Kidney (tissue), 13 donors: ENCODE measurements at regions not wholly inside any gene's neighbourhood (a gene's known extent, or its start where the extent isn't known, plus 50 kb on each side); places are given as distances from the start of the nearest gene placed in this dataset.
"Not testable (repeated sequence)": the region's sequence is repeated elsewhere in the genome, so short reads cannot be mapped to it uniquely, and the experiment has no call there.

Source experiments
- DNase-seq, 5 donors: peaks; one replicate each; pipeline ENCODE4 v3.0.0-alpha.2; 2013 to 2020
- FAIRE-seq: peaks from 2 replicates; lab custom pipeline; 2012; peaks lifted over from hg19 to GRCh38; lab: Jason Lieb, UNC
- H3K27ac ChIP-seq, 2 donors: one replicate each; pipeline ENCODE4 v1.7.0; 2013; ENCODE audit warnings: low read depth in 2 of 2, low read length in 2 of 2, inconsistent platforms in 1 of 2
- H3K27me3 ChIP-seq: one replicate; pipeline ENCODE4 v1.7.1; 2013; ENCODE audit warnings: low read length, inconsistent platforms; ENCODE audit not compliant: control insufficient read depth, insufficient read depth
- H3K36me3 ChIP-seq, 3 donors: one replicate each; pipeline versions ENCODE4 v1.7.0 to v1.7.1; 2013; ENCODE audit warnings: low read length in 3 of 3, control low read depth in 1 of 3, inconsistent platforms in 1 of 3; ENCODE audit not compliant: insufficient read depth in 3 of 3, control insufficient read depth in 2 of 3
- H3K4me1 ChIP-seq, 3 donors: one replicate each; pipeline versions ENCODE4 v1.7.0 to v1.7.1; 2013; ENCODE audit warnings: low read length in 3 of 3, inconsistent platforms in 1 of 3, low read depth in 1 of 3; ENCODE audit not compliant: control insufficient read depth in 2 of 3, insufficient read depth in 2 of 3
- H3K4me3 ChIP-seq, 3 donors: one replicate each; pipeline versions ENCODE4 v1.7.0 to v1.8.1; 2013; ENCODE audit warnings: low read length in 3 of 3, control low read depth in 1 of 3, inconsistent platforms in 1 of 3
- H3K9ac ChIP-seq, 3 donors: one replicate each; pipeline versions ENCODE4 v1.7.0 to v1.7.1; 2013; ENCODE audit warnings: low read length in 3 of 3, control low read depth in 1 of 3, inconsistent platforms in 1 of 3
- H3K9me3 ChIP-seq, 3 donors: one replicate each; pipeline versions ENCODE4 v1.7.0 to v1.7.1; 2013; ENCODE audit warnings: low read length in 3 of 3, control low read depth in 1 of 3, inconsistent platforms in 1 of 3; ENCODE audit not compliant: control insufficient read depth in 2 of 3, insufficient read depth in 1 of 3
- intact Hi-C: fragments of 100-400 bp; cut with DNase I; formaldehyde crosslinking; loops from one replicate; pipeline ENCODE4 v1.11.1; 2022
- TF ChIP-seq, protein P1 (sequence below): IDR thresholded peaks from 3 replicates; pipeline ENCODE4 v1.5.1; 2012; ENCODE audit warnings: mild to moderate bottlenecking, moderate library complexity, borderline replicate concordance; ENCODE audit not compliant: insufficient read depth; ENCODE audit errors: extremely low read depth
- donor health status: control.
- donor health status: control.
- donor health status: control.
- donor health status: control.
- donor health status: control.
- donor health status: DM: yes; HTN: yes; CAD: no.
- donor health status: Normal renal cell carcinoma (clear cell type).

- FAIRE-seq = no peak
- no peaks in the 10 kb centered on the region for H3K9me3 ChIP-seq
- intact Hi-C loops = no loop called here
- no peak overlapping the region for H3K27ac ChIP-seq
- no peak for DNase-seq
- H3K9ac ChIP-seq = no peak overlapping the region
- H3K36me3 ChIP-seq = no peaks in the 10 kb centered on the region
- H3K27me3 ChIP-seq = no peaks in the 10 kb centered on the region
- no peak overlapping the region for H3K4me3 ChIP-seq
- TF ChIP-seq, protein P1, sequence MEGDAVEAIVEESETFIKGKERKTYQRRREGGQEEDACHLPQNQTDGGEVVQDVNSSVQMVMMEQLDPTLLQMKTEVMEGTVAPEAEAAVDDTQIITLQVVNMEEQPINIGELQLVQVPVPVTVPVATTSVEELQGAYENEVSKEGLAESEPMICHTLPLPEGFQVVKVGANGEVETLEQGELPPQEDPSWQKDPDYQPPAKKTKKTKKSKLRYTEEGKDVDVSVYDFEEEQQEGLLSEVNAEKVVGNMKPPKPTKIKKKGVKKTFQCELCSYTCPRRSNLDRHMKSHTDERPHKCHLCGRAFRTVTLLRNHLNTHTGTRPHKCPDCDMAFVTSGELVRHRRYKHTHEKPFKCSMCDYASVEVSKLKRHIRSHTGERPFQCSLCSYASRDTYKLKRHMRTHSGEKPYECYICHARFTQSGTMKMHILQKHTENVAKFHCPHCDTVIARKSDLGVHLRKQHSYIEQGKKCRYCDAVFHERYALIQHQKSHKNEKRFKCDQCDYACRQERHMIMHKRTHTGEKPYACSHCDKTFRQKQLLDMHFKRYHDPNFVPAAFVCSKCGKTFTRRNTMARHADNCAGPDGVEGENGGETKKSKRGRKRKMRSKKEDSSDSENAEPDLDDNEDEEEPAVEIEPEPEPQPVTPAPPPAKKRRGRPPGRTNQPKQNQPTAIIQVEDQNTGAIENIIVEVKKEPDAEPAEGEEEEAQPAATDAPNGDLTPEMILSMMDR = no peak
- H3K4me1 ChIP-seq = no peaks in the 10 kb centered on the region
These were observed 155.6 kb upstream of the CXCL13 start for GRCh38 chr4:77450006-77450405.

- Histone ChIP-seq H3K4me3 (no peak overlapping the region), H3K9me3 (no peaks in the 10 kb centered on the region), H3K27me3 (no peaks in the 10 kb centered on the region), H3K27ac (no peak overlapping the region), H3K36me3 (no peaks in the 10 kb centered on the region), H3K9ac (no peak overlapping the region), H3K4me1 (no peaks in the 10 kb centered on the region)
- intact Hi-C loops = no loop called here
- TF ChIP-seq, protein P1 = no peak
- FAIRE-seq = no peak
- DNase-seq = no peak
These were observed 154.1 kb upstream of the CXCL13 start for GRCh38 chr4:77451530-77451929.

- not testable (repeated sequence) for FAIRE-seq, H3K27me3 ChIP-seq, H3K27ac ChIP-seq
These were observed 153.5 kb upstream of the CXCL13 start for GRCh38 chr4:77452117-77452516.

DNA sequence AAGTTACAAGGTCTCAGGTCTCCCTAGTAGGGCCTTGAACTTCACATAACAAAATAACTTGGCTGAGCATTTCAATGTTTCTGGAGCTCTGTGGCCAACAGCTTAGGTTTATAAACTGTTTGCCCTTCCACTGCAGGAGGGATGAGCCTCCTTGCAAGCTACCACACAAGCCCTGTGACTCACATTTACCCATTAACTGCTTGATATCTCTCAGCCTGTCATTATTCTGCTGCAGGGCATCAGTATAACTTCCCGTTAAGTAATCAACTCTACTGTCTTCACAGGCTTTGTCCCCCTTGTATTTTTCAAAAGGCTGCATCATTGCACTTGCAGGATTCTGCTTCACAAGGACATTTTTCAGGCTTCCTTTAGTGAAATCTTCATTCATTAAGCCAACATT, 151.7 kb upstream of the CXCL13 start:
- no peak overlapping the region for H3K9ac ChIP-seq
- no peaks in the 10 kb centered on the region for H3K36me3 ChIP-seq
- TF ChIP-seq, protein P1 = no peak
- no peak overlapping the region for H3K27ac ChIP-seq
- H3K4me1 ChIP-seq = no peaks in the 10 kb centered on the region
- no peaks in the 10 kb centered on the region for H3K27me3 ChIP-seq
- intact Hi-C loops = no loop called here
- H3K4me3 ChIP-seq = no peak overlapping the region
- FAIRE-seq (no peak), DNase-seq (no peak)
- H3K9me3 ChIP-seq = no peaks in the 10 kb centered on the region

More at GRCh38 chr4:77452117-77452516, 153.5 kb upstream of the CXCL13 start:
- H3K36me3 ChIP-seq, H3K4me3 ChIP-seq, intact Hi-C loops, DNase-seq, H3K9me3 ChIP-seq, H3K4me1 ChIP-seq, H3K9ac ChIP-seq: not testable (repeated sequence)
